ENCODE measurements at regions not wholly inside any gene's neighbourhood (a gene's known extent, or its start where the extent isn't known, plus 50 kb on each side); places are given as distances from the start of the nearest gene placed in this dataset.

DNA sequence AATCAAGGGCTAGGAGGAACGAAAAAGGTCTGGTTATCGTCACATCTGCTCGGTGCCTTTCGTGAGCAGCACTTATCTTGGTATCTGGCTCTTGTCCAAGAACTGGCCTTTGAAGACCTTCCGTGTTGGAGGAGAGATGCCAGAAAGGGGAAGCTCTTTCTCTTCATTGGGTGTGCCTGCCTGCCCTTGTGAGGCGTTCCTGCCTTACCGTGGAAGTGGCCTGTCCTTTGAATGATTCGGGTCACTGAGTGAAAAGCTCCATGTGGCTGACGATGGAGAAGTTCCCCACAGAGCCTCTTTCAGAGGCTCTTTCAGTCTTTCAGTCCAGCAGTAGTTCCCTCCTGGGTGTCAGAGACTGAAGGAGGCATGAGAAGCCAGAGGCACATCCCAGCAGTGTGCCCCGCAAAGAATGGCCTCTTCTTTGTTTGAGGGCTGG, 121.5 kb upstream of the SLC10A2 start:
- Histone ChIP-seq H3K36me3 (ENCODE audit: insufficient read depth, low read length) (no peaks in the 10 kb centered on the region), H3K4me3 (no peak overlapping the region), H3K9me3 (ENCODE audit: low read depth, low read length) (no peaks in the 10 kb centered on the region), H3K9ac (ENCODE audit: insufficient read length) (no peak overlapping the region), H3K27ac (no peak overlapping the region)
- TF ChIP-seq POLR2AphosphoS5 (IDR thresholded peaks at IDR 0.05; ENCODE audit: borderline replicate concordance, low read depth, low read length) (no peak), FOXP2 (optimal IDR thresholded peaks at IDR 0.05; ENCODE audit: control extremely low read depth, extremely low read length, insufficient read depth) (no peak), EZH2 (IDR thresholded peaks at IDR 0.05) (no peak)
- DNase-seq (ENCODE audit: low read depth, low spot score), result no peak

DNA sequence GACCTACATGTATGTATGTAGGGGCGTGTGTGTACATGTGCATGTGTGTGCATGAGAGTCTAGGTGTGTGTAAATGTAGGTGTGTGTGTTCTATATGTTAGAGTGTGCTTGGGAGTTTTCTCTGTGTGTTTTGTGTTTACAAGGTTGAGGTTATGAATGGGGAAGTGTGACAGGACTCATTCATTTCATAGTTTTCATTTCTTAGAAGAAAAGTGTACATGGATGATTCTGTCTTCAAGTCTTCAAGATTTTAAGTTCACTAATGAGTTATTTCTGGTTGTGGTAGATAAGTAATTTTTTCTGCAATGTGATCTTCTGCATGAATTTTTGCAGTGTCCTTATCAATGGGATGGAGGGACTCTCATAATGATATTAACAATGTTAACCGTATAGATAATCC, 118.2 kb upstream of the SLC10A2 start:
- no peak for DNase-seq (ENCODE audit: low read depth, low spot score)
- no peak overlapping the region for H3K27ac ChIP-seq
- no peaks in the 10 kb centered on the region for H3K9me3 ChIP-seq (ENCODE audit: low read depth, low read length)
- H3K36me3 ChIP-seq (ENCODE audit: insufficient read depth, low read length), result no peaks in the 10 kb centered on the region
- TF ChIP-seq EZH2 (IDR thresholded peaks at IDR 0.05), result no peak
- TF ChIP-seq FOXP2 (optimal IDR thresholded peaks at IDR 0.05; ENCODE audit: control extremely low read depth, extremely low read length, insufficient read depth), result no peak
- no peak for TF ChIP-seq POLR2AphosphoS5 (IDR thresholded peaks at IDR 0.05; ENCODE audit: borderline replicate concordance, low read depth, low read length)
- no peak overlapping the region for H3K4me3 ChIP-seq
- H3K9ac ChIP-seq (ENCODE audit: insufficient read length), result no peak overlapping the region

DNA sequence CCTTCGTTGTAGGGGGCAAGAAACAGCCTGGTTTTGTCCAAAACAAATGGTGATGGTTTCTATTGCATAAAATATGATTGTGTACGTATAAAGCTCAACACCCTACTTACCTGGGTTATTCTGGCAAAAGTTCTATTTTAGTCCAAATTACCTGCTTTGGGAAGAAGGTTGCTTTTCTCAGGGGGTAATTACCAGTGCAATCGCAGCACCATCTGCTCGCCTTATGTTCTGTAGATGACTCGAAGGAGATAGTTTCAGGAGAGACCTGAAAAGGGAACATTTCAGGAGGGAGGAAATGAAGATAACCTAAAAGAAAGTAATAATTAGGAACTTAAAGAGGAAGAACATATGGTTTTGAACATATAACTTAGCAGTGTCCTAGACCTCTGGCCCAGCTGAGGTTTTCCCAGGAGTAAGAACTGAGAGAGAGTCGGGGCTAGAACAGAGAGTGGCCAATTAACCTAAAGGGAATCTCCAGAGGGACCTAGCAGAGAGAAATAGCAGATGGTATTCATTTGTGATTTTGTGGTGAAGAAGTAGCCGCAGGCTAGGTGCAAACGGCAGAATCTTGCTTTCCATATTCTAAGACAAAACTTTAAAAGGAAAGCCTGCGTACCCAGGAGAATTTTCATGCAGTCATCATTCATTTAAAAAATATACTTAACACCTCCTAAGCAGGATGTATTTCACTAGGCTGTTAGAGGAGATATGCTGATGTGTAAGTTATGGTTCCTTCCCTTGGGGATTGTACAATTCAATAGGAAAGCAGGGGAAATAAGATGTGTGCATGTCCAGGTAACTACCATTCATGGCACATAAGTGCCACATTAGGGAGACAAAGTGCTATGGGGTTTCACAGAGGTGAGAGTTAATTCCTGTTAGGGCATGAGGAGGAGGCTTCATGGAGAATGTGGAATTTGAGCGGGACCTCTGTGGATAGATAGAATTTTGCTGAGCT, 113.0 kb upstream of the SLC10A2 start:
- DNase-seq (ENCODE audit: low read depth, low spot score), result peak; percentile 51
- H3K36me3 ChIP-seq (ENCODE audit: insufficient read depth, low read length), result no peaks in the 10 kb centered on the region
- no peak overlapping the region for H3K4me3 ChIP-seq
- H3K27ac ChIP-seq, result no peak overlapping the region
- no peak overlapping the region for H3K9ac ChIP-seq (ENCODE audit: insufficient read length)
- TF ChIP-seq FOXP2 (optimal IDR thresholded peaks at IDR 0.05; ENCODE audit: control extremely low read depth, extremely low read length, insufficient read depth) (no peak), EZH2 (IDR thresholded peaks at IDR 0.05) (no peak), POLR2AphosphoS5 (IDR thresholded peaks at IDR 0.05; ENCODE audit: borderline replicate concordance, low read depth, low read length) (no peak)
- no peaks in the 10 kb centered on the region for H3K9me3 ChIP-seq (ENCODE audit: low read depth, low read length)

DNA sequence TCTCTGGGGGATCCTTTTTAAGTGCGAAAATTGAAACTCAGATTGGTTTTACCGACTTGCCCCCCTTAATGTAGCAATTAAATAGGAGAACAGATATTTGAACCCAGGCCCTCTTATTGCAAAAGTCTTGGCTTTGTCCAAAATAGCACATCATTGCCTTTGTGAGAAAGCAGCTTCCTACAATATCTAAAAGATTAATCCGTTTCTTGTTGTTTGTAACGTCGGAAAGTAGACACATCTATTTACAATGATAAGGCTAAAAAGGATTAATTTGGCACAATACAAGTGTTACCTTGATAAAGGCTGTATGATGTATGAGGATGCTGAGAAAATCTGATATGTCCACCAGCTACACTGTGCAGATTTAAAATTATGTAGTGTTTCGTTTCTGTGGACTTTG, 108.7 kb upstream of the SLC10A2 start:
- Histone ChIP-seq H3K27ac (no peak overlapping the region), H3K9ac (ENCODE audit: insufficient read length) (no peak overlapping the region), H3K9me3 (ENCODE audit: low read depth, low read length) (no peaks in the 10 kb centered on the region), H3K36me3 (ENCODE audit: insufficient read depth, low read length) (no peaks in the 10 kb centered on the region), H3K4me3 (no peak overlapping the region)
- TF ChIP-seq POLR2AphosphoS5 (IDR thresholded peaks at IDR 0.05; ENCODE audit: borderline replicate concordance, low read depth, low read length), result no peak
- no peak for TF ChIP-seq EZH2 (IDR thresholded peaks at IDR 0.05)
- no peak for TF ChIP-seq FOXP2 (optimal IDR thresholded peaks at IDR 0.05; ENCODE audit: control extremely low read depth, extremely low read length, insufficient read depth)
- DNase-seq (ENCODE audit: low read depth, low spot score), result no peak

- TF ChIP-seq FOXP2 (optimal IDR thresholded peaks at IDR 0.05; ENCODE audit: control extremely low read depth, extremely low read length, insufficient read depth) (no peak), EZH2 (IDR thresholded peaks at IDR 0.05) (no peak), POLR2AphosphoS5 (IDR thresholded peaks at IDR 0.05; ENCODE audit: borderline replicate concordance, low read depth, low read length) (no peak)
- Histone ChIP-seq H3K36me3 (ENCODE audit: insufficient read depth, low read length) (no peaks in the 10 kb centered on the region), H3K4me3 (no peak overlapping the region), H3K9me3 (ENCODE audit: low read depth, low read length) (no peaks in the 10 kb centered on the region), H3K27ac (no peak overlapping the region), H3K9ac (ENCODE audit: insufficient read length) (no peak overlapping the region)
- DNase-seq (ENCODE audit: low read depth, low spot score), result no peak
These were observed 102.8 kb upstream of the SLC10A2 start for GRCh38 chr13:103168901-103169508.

DNA sequence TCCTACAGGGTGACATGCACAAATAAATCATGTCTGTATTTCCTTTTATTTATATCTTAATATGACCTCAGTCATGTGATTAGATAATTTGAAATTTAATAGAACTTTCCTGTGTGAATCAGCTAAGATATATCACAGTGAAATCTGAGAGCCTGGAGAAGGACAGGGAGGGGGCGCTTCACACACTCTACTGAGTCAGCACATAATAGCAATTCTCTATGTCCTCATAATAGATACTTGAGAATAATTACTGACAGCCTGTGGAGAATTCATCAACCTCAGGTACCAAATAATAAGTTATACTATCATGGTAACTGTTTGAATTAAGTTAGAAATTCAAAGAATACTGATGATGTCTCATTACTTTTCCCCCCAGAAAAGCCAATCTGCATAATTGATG, 98.0 kb upstream of the SLC10A2 start:
- H3K9ac ChIP-seq (ENCODE audit: insufficient read length), result no peak overlapping the region
- H3K9me3 ChIP-seq (ENCODE audit: low read depth, low read length), result no peaks in the 10 kb centered on the region
- no peak overlapping the region for H3K4me3 ChIP-seq
- H3K36me3 ChIP-seq (ENCODE audit: insufficient read depth, low read length), result no peaks in the 10 kb centered on the region
- H3K27ac ChIP-seq, result no peak overlapping the region
- DNase-seq (ENCODE audit: low read depth, low spot score), result no peak
- TF ChIP-seq POLR2AphosphoS5 (IDR thresholded peaks at IDR 0.05; ENCODE audit: borderline replicate concordance, low read depth, low read length) (no peak), FOXP2 (optimal IDR thresholded peaks at IDR 0.05; ENCODE audit: control extremely low read depth, extremely low read length, insufficient read depth) (no peak), EZH2 (IDR thresholded peaks at IDR 0.05) (no peak)

- no peak overlapping the region for H3K4me3 ChIP-seq
- no peak overlapping the region for H3K27ac ChIP-seq
- TF ChIP-seq EZH2 (IDR thresholded peaks at IDR 0.05), result no peak
- TF ChIP-seq POLR2AphosphoS5 (IDR thresholded peaks at IDR 0.05; ENCODE audit: borderline replicate concordance, low read depth, low read length), result no peak
- no peak for TF ChIP-seq FOXP2 (optimal IDR thresholded peaks at IDR 0.05; ENCODE audit: control extremely low read depth, extremely low read length, insufficient read depth)
- DNase-seq (ENCODE audit: low read depth, low spot score), result no peak
- no peaks in the 10 kb centered on the region for H3K9me3 ChIP-seq (ENCODE audit: low read depth, low read length)
- no peak overlapping the region for H3K9ac ChIP-seq (ENCODE audit: insufficient read length)
- no peaks in the 10 kb centered on the region for H3K36me3 ChIP-seq (ENCODE audit: insufficient read depth, low read length)
These were observed 95.3 kb upstream of the SLC10A2 start for GRCh38 chr13:103161476-103161875.

GRCh38 chr13:103157434-103158145, 91.4 kb upstream of the SLC10A2 start:
- no peak for DNase-seq (ENCODE audit: low read depth, low spot score)
- Histone ChIP-seq H3K9ac (ENCODE audit: insufficient read length) (no peak overlapping the region), H3K9me3 (ENCODE audit: low read depth, low read length) (no peaks in the 10 kb centered on the region), H3K4me3 (no peak overlapping the region), H3K27ac (no peak overlapping the region), H3K36me3 (ENCODE audit: insufficient read depth, low read length) (no peaks in the 10 kb centered on the region)
- no peak for TF ChIP-seq FOXP2 (optimal IDR thresholded peaks at IDR 0.05; ENCODE audit: control extremely low read depth, extremely low read length, insufficient read depth)
- TF ChIP-seq POLR2AphosphoS5 (IDR thresholded peaks at IDR 0.05; ENCODE audit: borderline replicate concordance, low read depth, low read length), result no peak
- TF ChIP-seq EZH2 (IDR thresholded peaks at IDR 0.05), result no peak

All from SK-N-MC (cell line).